Upper lobe of left lung (tissue), 4 donors: ENCODE measurements at regions not wholly inside any gene's neighbourhood (a gene's known extent, or its start where the extent isn't known, plus 50 kb on each side); places are given as distances from the start of the nearest gene placed in this dataset.

Experiments used
- CTCF ChIP-seq, 6 experiments: fragments of 450-650 bp in 4 of 6; fragments of 200-600 bp in 2 of 6; sonication (generic) in 2 of 6; IDR thresholded peaks; one replicate each; pipeline ENCODE4 v1.5.1; 2016 to 2019; ENCODE audit warnings: antibody characterized with exemption in 6 of 6
- POLR2A ChIP-seq, 4 donors: fragments of 450-650 bp; IDR thresholded peaks; one replicate each; pipeline ENCODE4 v1.5.1; 2016 to 2017; ENCODE audit warnings: antibody characterized with exemption in 4 of 4, mild to moderate bottlenecking in 2 of 4

GRCh38 chr11:129593098-129593497 lies 217.4 kb downstream of the BARX2 start:
- TF ChIP-seq CTCF (IDR thresholded peaks at IDR 0.05), result no peak
- TF ChIP-seq POLR2A (IDR thresholded peaks at IDR 0.05), result no peak
